T-helper 2 cell treated with Interferon-gamma antibody and Interleukin-4, amounts not matched to agents 100 ng/mL and 5 ng/mL, for 36 hours (primary cell): ENCODE measurements at regions not wholly inside any gene's neighbourhood (a gene's known extent, or its start where the extent isn't known, plus 50 kb on each side); places are given as distances from the start of the nearest gene placed in this dataset.

Experiments
- intact Hi-C: fragments of 100-400 bp; cut with micrococcal nuclease; formaldehyde crosslinking; loops from one replicate; pipeline ENCODE4 v1.15.1; 2023

DNA sequence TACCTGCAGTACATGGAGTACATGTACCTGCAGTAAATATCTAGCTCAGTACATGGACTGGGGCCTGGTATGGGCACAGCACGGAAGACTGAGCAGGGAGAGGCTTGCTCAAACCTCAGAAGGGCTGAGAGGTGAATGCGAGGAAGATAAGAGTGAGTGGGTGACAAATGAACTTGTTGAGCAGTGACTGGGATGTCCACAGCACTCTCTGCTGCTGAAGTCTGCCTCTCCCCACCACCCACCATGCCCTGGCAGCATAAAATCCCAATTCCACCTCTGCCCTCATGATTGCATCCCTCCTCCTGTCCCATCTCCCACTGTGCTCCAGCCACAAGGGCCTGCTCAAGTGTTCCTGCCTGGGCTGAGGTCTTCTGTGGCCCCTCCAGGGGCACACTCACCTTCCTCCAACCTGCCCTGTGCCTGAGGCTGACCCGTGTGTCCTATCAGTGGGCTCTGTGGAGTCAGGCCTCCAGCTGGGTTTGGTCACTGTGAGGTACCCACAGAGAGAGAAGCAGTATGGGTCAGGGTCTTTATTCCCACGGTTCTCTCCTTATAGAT lies 114.2 kb downstream of the FOXD2 start:
- intact Hi-C loops, result no loop called here

DNA sequence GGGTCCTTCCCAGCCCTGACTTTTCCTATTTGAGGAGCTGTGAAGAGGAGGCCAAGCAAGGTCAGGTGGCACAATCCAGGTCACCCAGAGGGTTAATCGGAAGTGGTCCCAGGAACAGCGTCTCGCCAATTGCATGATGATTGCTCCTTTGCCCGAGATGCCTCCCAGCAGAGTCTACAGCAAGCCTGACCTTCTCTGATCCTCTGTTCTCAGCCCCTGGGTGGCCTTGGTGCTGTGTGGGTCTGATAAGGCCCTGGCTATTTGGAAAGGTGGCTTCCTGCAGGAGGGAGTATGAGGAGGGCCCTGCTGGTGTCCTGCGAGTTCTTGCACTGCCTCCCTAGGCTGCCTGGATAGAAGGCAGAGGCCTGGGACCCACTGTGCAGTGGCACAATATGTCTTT lies 116.2 kb downstream of the FOXD2 start:
- intact Hi-C loops, result no loop called here

DNA sequence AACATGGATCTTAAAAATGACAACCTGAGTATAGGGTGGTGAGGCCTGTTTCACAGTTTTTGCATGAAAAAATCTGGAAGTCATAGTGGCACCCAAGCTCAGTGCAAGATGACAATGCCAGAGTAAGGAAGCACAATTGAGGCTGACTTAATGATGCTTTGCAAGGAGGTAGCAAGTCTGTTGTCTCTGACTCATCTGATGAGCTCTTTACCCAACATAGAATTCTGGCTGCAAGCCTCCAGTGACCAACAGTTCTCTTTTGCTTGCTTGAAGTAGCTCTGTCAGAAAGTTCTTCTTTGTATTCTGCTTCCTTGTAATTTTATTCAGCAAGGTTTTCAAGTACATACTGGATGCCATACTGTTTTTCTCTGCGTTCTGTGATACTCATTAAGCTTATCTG lies 117.1 kb downstream of the FOXD2 start:
- intact Hi-C loops, result no loop called here

DNA sequence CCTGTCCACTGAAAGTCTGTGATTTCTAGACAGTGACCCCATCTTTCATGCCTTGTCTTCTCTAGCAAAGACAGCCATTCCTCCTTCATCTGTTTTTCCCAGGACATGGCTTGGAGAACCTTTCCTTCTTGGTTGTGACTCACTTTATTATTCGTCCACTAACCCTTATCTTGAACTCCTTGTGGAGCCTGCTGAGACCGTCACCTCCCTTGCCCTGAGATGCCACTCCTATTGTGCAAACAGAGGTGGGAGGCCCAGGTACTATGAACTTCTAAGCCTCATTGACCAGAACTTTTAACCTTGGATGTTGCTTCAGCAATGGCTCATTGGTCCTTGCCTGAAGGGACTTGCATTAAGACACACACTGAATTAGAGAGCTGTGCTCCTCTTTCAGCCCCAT lies 117.5 kb downstream of the FOXD2 start:
- intact Hi-C loops, result no loop called here

DNA sequence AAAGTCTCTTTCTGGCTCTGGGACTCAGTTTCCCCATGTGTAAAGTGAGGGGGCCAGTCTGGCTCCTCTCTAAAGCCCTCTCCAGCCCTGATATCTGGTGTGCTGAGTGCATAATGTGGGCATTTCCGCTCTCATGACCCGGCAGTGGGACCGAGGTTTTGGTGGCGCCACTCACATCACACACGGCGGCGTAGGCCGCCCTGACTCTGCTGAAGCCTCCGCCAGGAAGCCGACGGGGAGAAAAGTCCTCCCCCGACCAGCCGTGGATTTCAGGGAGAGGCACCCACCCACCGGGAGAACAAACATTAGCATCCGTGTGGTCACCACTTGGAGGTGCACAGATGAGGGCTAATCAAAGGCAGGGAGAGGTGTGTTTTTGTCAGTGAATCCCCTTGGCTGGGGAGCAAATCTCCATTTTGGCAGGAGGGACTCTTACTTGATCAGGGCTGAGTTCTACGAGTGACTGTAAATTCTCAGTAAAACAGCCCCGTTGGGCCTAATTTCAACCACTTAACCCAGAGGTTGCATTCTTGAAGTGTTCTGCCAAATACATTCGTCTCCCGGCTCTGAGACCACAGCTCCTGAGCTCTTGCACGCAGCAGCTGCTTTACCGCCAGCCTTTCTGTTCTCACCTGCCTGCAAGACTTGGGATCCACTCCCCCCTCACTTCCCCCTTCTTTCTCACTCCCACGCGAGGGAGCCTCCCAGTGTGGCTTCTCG lies 118.2 kb downstream of the FOXD2 start:
- intact Hi-C loops, result no loop called here

DNA sequence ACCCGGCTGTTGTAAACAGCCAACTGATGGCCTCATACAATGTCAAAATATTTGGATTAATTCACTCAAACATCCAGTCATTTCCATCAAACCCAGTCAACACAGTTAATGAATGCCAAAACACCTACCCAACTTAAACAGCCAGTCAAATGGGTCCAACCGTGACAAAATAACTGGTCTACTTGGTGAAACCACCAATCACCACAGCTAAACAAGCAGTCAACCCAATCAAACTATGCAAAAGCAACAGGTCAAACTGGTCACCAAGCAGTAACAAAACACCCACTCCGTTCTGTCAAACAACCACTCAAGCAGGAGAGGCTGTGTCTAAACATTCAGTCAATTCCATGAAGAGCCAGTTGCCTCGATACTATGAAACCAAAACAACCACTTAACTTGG lies 119.2 kb downstream of the FOXD2 start:
- intact Hi-C loops, result no loop called here

DNA sequence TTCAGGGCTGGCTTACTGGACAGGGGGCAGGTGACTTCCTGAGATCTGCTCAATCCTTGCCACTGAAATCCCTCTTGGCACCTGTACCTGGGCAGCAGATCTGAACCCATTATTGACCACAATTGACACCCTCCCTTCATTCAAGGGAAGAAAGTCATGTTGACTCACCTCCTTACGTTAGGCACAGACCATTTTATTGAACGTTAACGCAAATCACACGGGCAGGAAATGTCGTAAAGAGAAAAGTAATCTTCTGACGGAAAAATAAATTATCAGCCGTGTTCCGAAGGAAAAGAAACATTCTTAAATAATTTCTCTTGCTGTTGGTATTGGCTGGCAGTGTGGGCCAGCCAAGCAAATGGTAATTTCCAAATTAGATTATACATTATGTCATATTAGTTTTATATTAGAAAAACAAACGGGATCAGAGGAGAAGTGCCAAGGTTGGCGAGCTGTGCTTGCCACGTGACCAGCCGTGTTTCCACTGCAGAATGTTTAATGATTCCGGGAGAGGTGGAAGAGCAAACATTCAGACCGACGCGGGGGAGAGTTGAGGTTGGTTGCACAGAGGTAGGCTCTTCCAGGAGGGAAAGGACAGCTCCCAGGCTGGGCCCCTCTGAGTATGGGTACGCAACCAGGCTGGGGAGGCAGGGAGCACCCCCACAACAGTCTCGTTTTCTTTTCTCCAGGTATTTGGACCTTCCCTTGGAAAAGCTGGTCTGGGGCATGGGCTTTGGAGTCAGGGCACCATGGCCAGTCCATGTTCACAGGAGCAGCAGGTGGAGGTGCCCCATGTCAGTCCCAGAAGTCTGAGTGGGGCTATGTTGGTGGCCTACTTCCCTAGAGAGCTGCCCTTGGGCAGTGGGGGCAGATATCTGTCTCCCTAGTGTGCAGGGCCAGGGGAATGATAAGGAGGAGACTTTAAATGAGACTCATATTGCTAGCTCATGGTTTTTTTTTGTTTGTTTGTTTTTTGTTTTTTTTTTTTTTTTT lies 121.1 kb downstream of the FOXD2 start:
- intact Hi-C loops, result no loop called here

DNA sequence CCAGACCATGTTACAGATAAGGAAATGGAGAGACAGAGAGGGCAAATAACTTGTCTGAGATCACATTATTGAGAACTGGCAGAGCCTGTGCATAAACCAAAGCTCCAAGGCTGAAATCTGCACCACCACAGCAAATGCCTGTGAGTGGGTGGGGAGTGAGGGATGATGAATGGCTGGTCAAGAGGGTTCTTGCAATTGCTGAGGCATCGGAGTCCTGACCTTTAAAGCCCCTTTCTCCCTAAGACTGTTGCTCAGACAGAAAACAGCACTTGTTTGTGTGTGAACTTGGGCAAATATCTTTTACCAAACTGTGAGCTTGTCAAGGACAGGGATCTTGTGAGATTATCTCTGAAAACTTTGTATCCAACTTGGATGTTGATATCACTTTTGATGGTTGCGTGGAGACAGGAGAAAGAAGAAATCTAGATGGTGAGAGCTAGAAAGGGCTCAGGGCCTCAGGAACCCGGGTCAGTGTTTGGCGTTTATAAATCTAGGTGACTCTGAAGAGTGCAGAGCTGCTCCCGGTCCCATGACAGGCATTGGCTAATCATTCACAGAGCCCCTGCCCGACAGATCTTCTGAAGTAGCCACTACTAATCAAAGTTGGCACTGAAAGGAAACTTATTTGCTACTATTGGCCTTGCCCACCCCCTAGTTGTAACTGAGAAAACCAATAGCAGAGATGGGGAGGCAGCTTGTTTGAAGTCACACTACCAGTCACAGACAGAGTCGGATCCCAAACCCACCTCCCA lies 122.3 kb downstream of the FOXD2 start:
- intact Hi-C loops, result no loop called here

DNA sequence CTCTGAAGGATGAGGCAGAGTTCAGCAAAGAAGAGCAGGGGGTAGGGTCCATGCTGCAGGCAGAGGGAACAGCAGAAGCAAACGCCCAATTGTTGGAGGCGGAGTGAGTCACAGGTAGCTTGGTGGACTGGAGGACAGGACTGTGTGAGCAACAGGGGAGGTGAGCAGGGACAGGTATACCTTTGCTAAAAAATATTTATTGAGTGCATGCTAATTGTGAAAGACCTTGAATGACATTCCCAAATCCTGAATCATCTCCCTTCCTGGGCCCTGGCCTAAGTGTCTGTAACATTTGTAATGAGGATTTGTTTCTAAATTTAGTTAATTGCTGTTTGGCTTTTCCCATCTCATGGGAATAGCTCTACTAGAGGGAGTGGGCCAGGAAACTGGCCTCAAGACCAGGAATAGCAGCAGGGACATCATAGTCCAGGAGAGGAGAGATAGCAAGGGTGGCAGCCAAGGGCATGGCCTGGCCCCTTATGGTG lies 123.7 kb downstream of the FOXD2 start:
- intact Hi-C loops, result no loop called here

DNA sequence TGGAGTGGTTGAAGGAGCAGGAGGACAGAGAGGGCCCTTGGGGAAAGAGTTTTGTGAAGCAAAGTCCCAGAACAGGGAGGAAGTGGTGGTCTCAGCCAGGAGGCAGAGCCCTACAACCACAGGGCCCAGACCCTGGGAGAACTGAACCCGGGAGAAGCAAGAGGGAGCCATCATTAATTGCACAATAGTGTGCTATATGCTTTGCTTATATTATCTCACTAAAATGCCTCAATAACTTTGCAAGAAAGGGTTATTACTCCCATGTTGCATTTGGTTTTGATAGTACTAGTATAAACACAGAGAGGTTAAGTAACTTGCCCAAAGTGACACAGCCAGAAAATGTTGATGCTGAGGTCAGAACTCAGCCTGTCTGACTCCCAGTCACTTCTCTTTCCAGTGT lies 124.3 kb downstream of the FOXD2 start:
- intact Hi-C loops, result no loop called here

DNA sequence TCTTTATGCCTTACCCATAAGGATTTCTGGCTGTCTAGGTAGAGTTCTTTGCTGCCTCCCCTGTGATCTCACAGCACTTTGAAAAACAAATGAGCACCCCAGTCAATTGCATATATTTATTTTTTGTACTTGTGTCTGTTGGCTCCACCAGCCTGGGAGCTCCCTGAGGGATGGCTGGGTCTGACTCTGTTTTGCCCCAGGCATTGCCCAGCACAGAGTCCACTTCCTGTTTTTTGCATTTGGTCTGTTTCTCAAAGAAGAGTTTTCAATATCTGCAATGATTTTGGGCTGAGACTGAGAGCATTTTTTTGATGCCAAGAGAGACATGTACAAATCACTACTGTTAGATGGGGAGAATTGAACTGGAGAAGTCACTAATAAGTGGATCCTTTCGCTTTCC lies 125.0 kb downstream of the FOXD2 start:
- intact Hi-C loops, result no loop called here

DNA sequence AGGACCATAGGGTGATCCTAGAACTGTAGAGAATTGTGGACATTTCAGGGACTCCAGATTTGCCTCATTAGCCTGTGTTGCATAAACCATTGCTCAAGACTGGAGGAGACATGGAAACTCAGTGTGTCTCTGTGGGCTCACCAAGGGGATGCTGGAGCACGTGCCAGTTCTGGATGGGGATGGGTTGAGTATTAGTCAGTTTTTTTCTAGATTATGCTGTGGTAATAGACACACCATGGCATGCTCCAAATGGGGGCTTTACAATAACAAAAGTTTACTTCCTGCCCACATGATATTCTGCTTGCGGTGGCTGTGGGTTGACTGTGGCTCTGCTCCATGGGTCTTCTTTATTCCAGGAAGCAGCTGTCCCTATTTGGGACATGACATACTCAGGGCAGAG lies 125.4 kb downstream of the FOXD2 start:
- intact Hi-C loops, result no loop called here

DNA sequence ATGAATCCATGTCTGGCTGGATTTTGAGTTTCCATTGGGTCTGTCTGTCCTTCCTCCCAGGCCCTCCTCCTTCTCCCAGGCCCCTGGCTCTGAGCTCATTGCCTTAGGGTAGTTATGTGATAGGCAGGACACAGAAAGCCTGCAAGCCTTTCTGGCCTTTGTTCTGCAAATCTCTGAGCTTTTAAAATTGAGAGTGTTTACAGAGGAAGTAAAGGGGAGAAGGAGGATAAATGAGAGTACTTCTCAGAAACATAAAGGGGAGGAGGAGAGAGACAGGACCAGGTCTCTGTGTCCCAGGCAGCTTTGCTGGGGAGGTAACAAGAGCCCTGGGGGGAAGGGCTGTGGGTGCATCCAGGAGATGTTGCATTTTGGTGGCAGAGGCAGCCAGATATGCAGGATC lies 126.7 kb downstream of the FOXD2 start:
- intact Hi-C loops, result no loop called here

DNA sequence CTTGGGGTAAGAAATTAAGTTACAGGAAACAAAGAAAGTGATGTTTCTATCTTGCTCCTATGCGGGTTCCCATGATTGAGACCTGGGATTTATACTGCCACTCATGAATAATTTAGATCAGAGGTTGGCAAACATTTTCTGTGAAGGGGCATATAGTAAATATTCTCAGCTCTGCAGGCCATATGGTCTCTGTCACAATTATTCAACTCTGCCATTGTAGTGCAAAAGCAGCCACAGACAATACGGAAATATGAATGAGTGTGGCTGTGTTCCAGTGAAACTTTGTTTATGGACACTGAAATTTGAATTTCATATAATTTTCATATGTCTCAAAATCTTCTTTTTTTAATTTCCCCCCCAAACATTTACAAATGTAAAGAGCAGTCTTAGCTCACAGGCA lies 127.2 kb downstream of the FOXD2 start:
- intact Hi-C loops, result no loop called here

DNA sequence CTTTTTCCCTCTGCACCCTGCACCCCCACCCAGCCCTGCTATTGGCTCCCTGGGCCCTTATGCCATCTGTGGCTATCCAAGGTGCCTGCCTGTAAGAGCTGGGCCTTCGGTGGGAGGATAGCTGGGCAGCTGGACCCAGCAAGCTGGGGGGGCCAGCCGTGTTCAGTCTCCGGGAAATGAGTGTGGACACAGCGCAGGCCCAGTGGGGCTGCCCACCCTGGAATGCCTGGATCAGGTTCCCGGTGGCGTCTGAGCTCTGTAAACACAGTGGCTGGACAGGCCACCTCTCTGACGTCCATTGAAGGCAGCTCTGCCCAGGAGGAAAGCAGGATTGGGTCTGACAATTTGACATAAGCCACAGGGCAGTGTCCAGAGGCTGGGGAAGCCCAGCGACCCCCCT lies 127.8 kb downstream of the FOXD2 start:
- intact Hi-C loops, result no loop called here

DNA sequence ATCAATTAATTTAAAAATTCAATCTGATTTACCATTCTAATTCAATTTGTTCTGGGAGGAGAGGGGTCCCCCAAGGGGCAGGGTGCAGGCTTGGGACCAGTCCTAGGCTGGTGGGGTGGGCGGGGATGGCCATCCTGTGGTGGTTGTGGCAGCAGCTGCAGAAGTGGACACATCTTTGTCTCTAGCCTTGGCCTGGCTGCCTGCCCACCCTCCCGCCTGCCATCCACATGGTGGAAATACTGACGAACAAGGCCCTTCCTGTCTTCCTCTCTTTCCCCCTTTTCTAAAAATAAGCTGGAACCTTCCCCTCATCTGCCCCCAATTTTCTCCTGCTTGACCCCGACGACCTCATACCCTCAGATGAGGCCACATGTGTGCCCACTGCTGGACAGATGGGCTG lies 130.9 kb downstream of the FOXD2 start:
- intact Hi-C loops, result no loop called here

DNA sequence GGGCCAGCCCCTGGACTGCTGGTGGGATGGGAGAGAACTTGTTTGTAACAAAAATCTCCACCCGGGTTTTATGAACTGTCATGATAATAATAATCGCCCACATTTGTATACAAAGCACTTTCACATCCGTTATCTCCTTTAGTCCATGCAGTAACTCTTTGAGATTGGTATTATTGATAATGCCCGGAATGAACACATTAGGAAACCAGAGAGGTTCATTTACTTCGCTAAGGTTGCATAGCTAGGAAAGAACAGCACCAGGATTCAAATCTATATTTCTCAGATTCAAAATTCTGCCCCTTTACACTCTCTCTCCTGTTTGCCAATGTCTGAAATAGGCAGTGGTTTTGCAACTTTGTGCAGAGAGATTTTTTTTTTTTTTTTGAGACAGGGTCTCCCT lies 131.4 kb downstream of the FOXD2 start:
- intact Hi-C loops, result no loop called here

DNA sequence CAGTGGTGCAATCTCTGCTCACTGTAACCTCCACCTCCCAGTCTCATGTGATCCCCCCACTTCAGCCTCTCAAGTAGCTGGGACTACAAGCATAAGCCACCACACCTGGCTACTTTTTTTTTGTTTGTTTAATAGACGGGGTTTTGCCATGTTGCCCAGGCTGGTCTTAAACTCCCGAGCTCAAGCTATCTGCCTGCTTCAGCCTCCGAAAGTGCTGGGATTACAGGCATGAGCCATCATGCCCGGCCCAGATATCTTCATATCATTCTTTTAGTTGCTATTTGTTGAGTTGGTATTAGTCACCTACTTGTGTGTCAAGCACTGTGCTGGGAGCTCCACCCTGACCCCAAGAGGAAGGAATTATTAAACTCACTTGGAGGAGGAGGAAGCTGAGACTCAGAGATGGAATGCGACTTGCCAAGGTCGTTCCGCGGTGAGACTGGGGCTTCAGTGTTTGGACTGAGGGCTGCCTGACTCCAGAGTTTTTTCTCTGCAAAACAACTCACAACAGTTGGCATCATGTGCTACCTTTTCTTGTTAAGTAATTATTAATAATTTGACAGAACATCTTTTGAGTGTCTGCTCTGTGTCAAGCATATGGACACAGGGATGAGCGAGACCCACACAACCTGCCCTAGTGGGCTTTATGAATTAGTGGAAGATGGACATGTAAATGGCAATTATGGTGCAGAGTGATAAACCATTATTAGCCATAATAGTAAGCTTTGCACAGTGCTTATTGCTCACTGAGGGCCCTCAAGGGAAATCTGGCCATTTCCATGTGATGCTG lies 132.0 kb downstream of the FOXD2 start:
- intact Hi-C loops, result no loop called here

DNA sequence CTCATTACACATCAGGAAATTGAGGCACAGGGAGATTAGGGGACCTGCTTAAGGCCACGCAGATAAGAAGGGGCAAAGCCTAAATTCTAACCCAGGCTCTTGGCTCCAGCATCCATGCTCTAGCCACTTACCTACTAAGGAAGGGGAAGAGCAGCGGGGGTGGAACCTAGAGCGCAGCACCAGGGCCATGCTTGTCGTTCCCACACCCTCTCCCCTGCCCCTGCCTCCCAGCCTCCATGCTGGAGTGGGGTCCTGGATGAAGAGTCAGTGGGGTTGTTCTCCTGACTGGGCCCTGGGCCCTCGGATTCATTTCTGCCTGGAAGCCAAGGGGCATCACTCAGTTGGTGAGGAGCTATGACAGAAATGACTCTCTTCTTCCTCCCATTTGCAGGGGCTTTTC lies 133.3 kb downstream of the FOXD2 start:
- intact Hi-C loops, result no loop called here

DNA sequence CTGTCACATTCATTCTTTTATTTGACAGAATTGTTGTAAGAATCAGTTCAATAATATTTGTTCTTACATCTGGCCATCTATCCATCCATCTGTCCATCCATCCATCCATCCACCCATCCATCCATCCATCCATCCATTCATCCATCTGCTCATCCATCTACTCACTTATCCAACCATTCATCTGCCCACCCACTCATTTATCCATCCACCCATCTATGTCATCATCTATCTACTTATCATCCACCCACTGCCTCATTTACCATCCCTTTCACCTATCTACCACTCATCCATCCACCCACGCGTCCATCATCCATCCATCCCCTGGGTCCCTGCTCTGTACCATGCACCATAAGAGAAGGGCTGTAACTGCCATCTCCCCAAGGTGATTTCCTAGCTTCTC lies 134.1 kb downstream of the FOXD2 start:
- intact Hi-C loops, result no loop called here
